Fibroblast of lung (primary cell): ENCODE measurements at regions not wholly inside any gene's neighbourhood (a gene's known extent, or its start where the extent isn't known, plus 50 kb on each side); places are given as distances from the start of the nearest gene placed in this dataset.

Experiments used
- EZH2 ChIP-seq: IDR thresholded peaks from 2 replicates; pipeline ENCODE4 v1.5.1; 2012; ENCODE audit warnings: low read length, control low read depth, mild to moderate bottlenecking; ENCODE audit errors: missing control alignments
- TF ChIP-seq, protein P1 (sequence below), 2 donors: IDR thresholded peaks in 1 of 2; conservative IDR thresholded peaks in 1 of 2; 1 replicate in 1 of 2; 2 replicates in 1 of 2; pipeline ENCODE4 v1.5.1; 2011 to 2012; ENCODE audit warnings: low read length in 2 of 2, control low read depth in 1 of 2, inconsistent platforms in 1 of 2, low read depth in 1 of 2, mild to moderate bottlenecking in 1 of 2

GRCh38 chr13:107208889-107209288 is 641.0 kb upstream of the ARGLU1 start:
- TF ChIP-seq, protein P1, sequence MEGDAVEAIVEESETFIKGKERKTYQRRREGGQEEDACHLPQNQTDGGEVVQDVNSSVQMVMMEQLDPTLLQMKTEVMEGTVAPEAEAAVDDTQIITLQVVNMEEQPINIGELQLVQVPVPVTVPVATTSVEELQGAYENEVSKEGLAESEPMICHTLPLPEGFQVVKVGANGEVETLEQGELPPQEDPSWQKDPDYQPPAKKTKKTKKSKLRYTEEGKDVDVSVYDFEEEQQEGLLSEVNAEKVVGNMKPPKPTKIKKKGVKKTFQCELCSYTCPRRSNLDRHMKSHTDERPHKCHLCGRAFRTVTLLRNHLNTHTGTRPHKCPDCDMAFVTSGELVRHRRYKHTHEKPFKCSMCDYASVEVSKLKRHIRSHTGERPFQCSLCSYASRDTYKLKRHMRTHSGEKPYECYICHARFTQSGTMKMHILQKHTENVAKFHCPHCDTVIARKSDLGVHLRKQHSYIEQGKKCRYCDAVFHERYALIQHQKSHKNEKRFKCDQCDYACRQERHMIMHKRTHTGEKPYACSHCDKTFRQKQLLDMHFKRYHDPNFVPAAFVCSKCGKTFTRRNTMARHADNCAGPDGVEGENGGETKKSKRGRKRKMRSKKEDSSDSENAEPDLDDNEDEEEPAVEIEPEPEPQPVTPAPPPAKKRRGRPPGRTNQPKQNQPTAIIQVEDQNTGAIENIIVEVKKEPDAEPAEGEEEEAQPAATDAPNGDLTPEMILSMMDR (conservative IDR thresholded peaks at IDR 0.05 in 1 of 2, IDR thresholded peaks at IDR 0.05 in 1 of 2; ENCODE audit: low read depth in 1 of 2, low read length in 2 of 2): no peak
- TF ChIP-seq EZH2: no peak
